ENCODE measurements at regions not wholly inside any gene's neighbourhood (a gene's known extent, or its start where the extent isn't known, plus 50 kb on each side); places are given as distances from the start of the nearest gene placed in this dataset.

GRCh38 chr1:22315315-22316078 lies 136.2 kb upstream of the ZBTB40 start:
- TF ChIP-seq, protein P1, sequence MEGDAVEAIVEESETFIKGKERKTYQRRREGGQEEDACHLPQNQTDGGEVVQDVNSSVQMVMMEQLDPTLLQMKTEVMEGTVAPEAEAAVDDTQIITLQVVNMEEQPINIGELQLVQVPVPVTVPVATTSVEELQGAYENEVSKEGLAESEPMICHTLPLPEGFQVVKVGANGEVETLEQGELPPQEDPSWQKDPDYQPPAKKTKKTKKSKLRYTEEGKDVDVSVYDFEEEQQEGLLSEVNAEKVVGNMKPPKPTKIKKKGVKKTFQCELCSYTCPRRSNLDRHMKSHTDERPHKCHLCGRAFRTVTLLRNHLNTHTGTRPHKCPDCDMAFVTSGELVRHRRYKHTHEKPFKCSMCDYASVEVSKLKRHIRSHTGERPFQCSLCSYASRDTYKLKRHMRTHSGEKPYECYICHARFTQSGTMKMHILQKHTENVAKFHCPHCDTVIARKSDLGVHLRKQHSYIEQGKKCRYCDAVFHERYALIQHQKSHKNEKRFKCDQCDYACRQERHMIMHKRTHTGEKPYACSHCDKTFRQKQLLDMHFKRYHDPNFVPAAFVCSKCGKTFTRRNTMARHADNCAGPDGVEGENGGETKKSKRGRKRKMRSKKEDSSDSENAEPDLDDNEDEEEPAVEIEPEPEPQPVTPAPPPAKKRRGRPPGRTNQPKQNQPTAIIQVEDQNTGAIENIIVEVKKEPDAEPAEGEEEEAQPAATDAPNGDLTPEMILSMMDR (IDR thresholded peaks at IDR 0.05; ENCODE audit: borderline replicate concordance, extremely low read depth, low read length, poor library complexity, severe bottlenecking) = no peak
- TF ChIP-seq EZH2 (IDR thresholded peaks at IDR 0.05; ENCODE audit: borderline replicate concordance, low read depth, low read length, severe bottlenecking) = no peak
